ENCODE measurements at regions not wholly inside any gene's neighbourhood (a gene's known extent, or its start where the extent isn't known, plus 50 kb on each side); places are given as distances from the start of the nearest gene placed in this dataset.

GRCh38 chr7:118801366-118801765 is 576.9 kb downstream of the ANKRD7 start:
- H3K36me3 Mint-ChIP-seq (ENCODE audit: low read depth), result peaks cover 3% of the 10 kb centered on the region; the same call in 1 of the 3 replicates

GRCh38 chr7:118802726-118803125 is 578.2 kb downstream of the ANKRD7 start:
- Histone ChIP-seq H3K36me3 (ENCODE audit: insufficient read depth) (no peaks in the 10 kb centered on the region), H3F3A (replicated peaks; ENCODE audit: low read depth) (no peaks in the 10 kb centered on the region), H3K27me3 (ENCODE audit: insufficient read depth) (no peaks in the 10 kb centered on the region), H3K4me3 (no peak overlapping the region), H2AFZ (no peak overlapping the region), H3K9me2 (ENCODE audit: insufficient read depth) (no peaks in the 10 kb centered on the region; the same call in 1 of the 2 replicates), H3K4me2 (no peak overlapping the region), H3K79me2 (replicated peaks; ENCODE audit: insufficient read depth) (no peaks in the 10 kb centered on the region), H3K27ac (ENCODE audit: low read depth) (no peak overlapping the region), H4K20me1 (replicated peaks; ENCODE audit: insufficient read depth) (no peaks in the 10 kb centered on the region), H3K4me1 (ENCODE audit: insufficient read depth) (no peaks in the 10 kb centered on the region)
- peaks cover 3% of the 10 kb centered on the region; the same call in 1 of the 3 replicates for H3K36me3 Mint-ChIP-seq (ENCODE audit: low read depth)
- no peak overlapping the region for H3K27ac Mint-ChIP-seq
- H3K9me3 Mint-ChIP-seq, result peaks cover 9% of the 10 kb centered on the region; the same call in 2 of the 3 replicates
- no peak overlapping the region for H3K4me3 Mint-ChIP-seq
- ATAC-seq, result no peak
- DNase-seq (ENCODE audit: low spot score), result no peak
- H3K27me3 Mint-ChIP-seq (ENCODE audit: insufficient read depth, low read depth, poor library complexity), result no peaks in the 10 kb centered on the region
- H3K4me1 Mint-ChIP-seq, result no peaks in the 10 kb centered on the region
- TF ChIP-seq STAT1 (IDR thresholded peaks at IDR 0.05; ENCODE audit: unreplicated experiment) (no peak), EZH2phosphoT487 (IDR thresholded peaks at IDR 0.05; ENCODE audit: unreplicated experiment) (no peak), CREB1 (CRISPR knock-in tag; IDR thresholded peaks at IDR 0.05; ENCODE audit: low read depth) (no peak), POLR2AphosphoS5 (IDR thresholded peaks at IDR 0.05; ENCODE audit: low read depth) (no peak), ZNF462 (CRISPR knock-in tag; IDR thresholded peaks at IDR 0.05) (no peak), ZNF114 (CRISPR knock-in tag; IDR thresholded peaks at IDR 0.05) (no peak), NANOG (IDR thresholded peaks at IDR 0.05; ENCODE audit: borderline replicate concordance) (no peak), EZH2 (IDR thresholded peaks at IDR 0.05; ENCODE audit: low read depth, unreplicated experiment) (no peak), JUNB (IDR thresholded peaks at IDR 0.05; ENCODE audit: unreplicated experiment) (no peak), ZNF331 (CRISPR knock-in tag; IDR thresholded peaks at IDR 0.05; ENCODE audit: low read depth) (no peak)

More at GRCh38 chr7:118801366-118801765, 576.9 kb downstream of the ANKRD7 start:
- H3K4me3 ChIP-seq, result no peak overlapping the region
- no peak overlapping the region for H3K27ac Mint-ChIP-seq
- DNase-seq (ENCODE audit: low spot score), result no peak
- no peaks in the 10 kb centered on the region for H3K79me2 ChIP-seq (replicated peaks; ENCODE audit: insufficient read depth)
- peaks cover 9% of the 10 kb centered on the region; the same call in 2 of the 3 replicates for H3K9me3 Mint-ChIP-seq
- H3K27me3 ChIP-seq (ENCODE audit: insufficient read depth), result no peaks in the 10 kb centered on the region
- H3K36me3 ChIP-seq (ENCODE audit: insufficient read depth), result no peaks in the 10 kb centered on the region
- no peak for ATAC-seq
- H4K20me1 ChIP-seq (replicated peaks; ENCODE audit: insufficient read depth), result no peaks in the 10 kb centered on the region
- no peaks in the 10 kb centered on the region for H3F3A ChIP-seq (replicated peaks; ENCODE audit: low read depth)
- no peaks in the 10 kb centered on the region for H3K27me3 Mint-ChIP-seq (ENCODE audit: insufficient read depth, low read depth, poor library complexity)
- H3K27ac ChIP-seq (ENCODE audit: low read depth), result no peak overlapping the region
- TF ChIP-seq CTCF (conservative IDR thresholded peaks at IDR 0.05; ENCODE audit: low read depth in 2 of 2), result no peak
- no peaks in the 10 kb centered on the region for H3K4me1 Mint-ChIP-seq
- H3K4me3 Mint-ChIP-seq, result no peak overlapping the region
- H3K4me1 ChIP-seq (ENCODE audit: insufficient read depth), result no peaks in the 10 kb centered on the region
- no peak overlapping the region for H3K4me2 ChIP-seq
- no peak overlapping the region for H2AFZ ChIP-seq
- H3K9me2 ChIP-seq (ENCODE audit: insufficient read depth), result no peaks in the 10 kb centered on the region; the same call in none of the 2 replicates

Data from GM23338 (cell line).